Superior temporal gyrus (tissue), 1 donor: ENCODE measurements at regions not wholly inside any gene's neighbourhood (a gene's known extent, or its start where the extent isn't known, plus 50 kb on each side); places are given as distances from the start of the nearest gene placed in this dataset.
A peak's percentile ranks its signal among the peaks of the same experiment; 100 is the strongest.
"Not testable (repeated sequence)": the region's sequence is repeated elsewhere in the genome, so short reads cannot be mapped to it uniquely, and the experiment has no call there.

ENCODE experiments used
- DNase-seq: peaks from one replicate; pipeline ENCODE4 v3.0.0-alpha.2; 2016; ENCODE audit errors: extremely low spot score

DNA sequence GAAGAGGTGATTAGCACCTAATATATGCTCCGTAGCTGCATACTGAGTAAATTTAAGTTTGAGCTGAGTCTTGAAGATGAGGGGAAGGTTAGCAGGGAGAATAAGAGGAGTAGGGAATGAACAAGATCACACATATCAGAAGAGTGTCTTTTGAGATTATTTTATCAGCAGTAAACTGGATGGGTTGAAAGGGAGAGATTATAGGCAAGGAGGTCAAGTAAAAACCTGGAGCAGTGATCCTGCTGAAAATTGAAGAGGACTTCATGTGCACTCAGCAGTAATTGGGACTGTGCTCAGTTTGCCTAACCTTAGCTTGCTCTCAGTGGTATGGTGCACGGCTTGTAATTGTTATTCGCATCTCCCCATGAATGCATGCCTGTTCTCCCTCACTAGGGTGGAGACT lies 79.5 kb upstream of the PICALM start:
- DNase-seq, result no peak

DNA sequence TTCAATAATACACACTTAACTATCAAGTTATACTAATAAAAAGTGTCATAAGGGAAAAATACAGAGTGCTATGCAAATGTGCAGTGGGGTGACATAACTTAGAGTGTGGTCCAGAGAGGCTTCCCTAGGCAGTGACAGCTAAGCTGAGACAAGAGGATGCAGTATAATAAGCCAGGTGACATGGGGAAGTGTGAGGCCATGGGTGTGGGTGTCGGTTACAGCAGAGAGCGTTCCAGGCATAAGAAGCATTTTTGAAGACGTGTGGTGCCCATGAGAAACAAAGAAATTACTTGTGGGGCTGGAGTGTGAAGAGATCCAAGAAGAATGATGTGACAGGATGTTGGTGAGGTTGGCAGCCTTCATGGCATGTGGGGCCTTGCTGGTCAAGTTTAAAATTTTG lies 78.1 kb upstream of the PICALM start:
- no peak for DNase-seq

DNA sequence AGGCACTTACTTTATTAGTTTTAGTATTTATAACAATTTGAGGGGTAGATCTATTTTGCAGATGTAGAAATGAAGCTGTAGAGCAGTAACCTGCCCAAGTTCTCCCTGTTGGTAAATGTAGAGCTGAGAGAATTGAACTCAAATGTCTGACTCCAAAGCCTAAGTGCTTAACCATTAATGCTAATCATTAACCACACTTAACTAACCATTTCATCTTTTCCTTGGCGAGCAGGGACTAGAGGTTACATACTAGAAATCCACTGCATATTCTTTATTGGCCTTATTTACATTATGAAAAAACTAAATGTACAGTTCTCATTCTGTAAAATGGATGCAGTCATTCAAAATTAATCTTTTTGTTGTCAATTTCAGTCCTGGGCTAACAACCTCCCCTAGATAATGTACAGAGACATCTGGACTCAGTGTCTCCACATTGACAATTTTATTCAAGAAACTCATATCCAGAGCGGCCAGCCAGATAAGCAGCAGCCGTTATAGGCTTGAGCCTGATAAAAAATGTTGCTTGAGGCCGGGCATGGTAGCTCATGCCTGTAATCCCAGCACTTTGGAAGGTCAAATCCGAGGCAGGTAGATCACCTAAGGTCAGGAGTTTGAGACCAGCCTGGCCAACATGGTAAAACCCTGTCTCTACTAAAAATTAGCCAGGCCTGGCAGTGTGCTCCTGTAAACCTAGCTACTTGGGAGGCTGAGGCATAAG lies 76.7 kb upstream of the PICALM start:
- DNase-seq, result no peak

DNA sequence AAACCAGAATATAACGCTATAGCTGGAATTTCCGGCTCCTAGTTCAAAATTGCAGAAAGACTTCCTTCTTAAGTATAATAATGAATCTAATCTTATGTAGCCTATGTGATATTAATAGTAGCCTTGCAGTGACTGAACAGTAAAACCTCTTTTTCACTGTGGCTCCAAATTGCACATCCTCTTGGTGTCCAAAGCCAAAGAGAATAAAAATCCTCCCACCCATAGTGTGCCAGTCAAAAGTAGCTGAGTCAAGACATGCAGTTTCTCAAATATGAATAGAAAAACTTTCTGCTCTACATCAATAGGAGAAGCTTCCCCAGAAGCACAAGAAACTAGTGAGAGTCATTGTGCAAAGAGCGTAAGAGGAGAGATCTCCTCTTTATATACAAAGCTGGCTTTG lies 76.0 kb upstream of the PICALM start:
- no peak for DNase-seq

DNA sequence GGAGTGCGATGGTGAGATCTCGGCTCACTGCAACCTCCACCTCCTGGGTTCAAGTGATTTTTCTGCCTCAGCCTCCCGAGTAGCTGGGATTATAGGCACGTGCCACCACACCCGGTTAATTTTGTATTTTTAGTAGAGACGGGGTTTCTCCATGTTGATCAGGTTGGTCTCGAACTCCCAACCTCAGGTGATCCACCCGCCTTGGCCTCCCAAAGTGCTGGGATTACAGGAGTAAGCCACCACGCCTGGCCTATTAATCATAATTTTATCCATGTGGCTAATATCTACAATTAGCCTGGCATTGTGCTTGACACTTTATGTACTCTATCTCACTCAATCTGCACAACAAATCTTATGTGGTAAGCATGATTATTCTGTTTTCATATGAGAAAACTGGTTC lies 75.2 kb upstream of the PICALM start:
- not testable (repeated sequence) for DNase-seq

DNA sequence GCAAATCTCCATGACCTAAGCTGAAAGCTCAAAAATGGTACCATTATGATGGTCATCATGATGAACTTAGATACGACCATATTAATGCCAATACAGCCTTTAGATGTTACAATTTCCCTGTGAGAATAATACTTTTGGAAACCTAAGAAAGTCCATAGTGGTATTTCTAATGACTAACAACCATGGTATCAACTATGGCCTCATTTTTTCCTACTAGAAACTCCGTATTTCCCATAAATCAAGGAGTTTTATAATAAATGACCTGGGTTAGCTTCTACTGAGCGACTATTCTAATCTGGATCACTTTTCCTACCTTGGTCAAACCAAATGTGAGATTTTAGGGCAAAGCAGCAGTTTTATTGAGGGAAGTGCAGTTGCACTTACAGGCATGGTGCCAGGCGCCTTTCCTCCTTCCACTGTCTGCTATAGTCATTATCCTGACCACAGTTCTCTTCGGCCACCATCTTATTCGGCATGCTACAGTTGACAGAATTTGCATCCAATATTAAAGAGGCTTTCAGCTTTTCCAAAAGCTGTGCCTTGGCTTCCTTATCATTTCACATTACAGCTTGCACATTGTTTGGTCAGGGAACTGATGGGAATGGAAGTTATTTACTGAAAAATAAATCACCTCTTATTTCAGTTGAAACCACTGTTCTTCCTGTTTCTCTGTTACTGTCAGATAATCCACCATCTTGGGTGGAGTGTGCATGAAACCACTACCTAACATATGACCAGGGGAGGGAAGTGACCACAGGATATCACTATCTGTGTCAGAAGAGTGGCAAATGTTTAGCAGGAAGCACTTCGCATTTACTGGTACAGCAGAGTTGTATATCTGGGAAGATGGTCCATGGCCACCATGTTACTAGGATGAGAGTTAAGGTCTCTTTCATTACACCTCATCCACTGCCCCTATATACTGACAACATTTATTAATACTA lies 74.5 kb upstream of the PICALM start:
- no peak for DNase-seq

DNA sequence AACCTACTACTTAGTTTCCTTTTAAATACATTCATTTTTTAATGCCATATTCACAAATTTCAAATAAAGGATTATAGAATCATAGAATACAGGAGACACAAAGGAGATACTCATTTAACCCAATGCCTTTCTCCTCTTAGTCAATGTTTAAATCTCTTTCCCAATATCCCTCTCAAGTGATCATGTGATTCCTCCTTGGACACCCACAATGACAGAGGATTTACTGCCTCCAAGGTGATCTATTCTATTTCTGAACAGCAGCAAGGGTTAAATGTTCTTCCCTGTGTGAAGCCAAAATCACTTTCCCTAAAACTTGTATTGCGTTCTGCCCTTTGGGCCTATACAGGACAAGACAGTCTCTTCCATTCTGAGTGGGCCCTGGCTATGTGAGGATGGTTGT lies 73.3 kb upstream of the PICALM start:
- DNase-seq, result no peak

DNA sequence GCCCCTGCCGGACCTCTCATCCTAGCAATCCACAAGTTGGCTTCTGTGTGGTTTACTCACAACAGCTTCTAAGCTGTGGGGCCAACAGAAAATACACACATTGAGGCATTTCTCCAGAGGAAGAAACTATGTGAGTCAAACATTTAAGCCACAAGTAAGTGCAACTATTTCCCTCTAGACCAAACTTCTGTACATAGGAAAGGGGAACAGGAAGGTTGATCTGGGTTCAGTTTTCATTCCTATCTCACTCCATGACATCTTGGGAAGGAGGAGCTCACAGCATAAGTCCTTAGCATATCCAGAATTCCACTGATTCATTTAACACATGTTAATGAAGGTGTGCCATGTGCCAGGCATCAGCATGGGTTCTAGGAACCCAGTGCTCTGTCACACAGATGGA lies 72.8 kb upstream of the PICALM start:
- no peak for DNase-seq

DNA sequence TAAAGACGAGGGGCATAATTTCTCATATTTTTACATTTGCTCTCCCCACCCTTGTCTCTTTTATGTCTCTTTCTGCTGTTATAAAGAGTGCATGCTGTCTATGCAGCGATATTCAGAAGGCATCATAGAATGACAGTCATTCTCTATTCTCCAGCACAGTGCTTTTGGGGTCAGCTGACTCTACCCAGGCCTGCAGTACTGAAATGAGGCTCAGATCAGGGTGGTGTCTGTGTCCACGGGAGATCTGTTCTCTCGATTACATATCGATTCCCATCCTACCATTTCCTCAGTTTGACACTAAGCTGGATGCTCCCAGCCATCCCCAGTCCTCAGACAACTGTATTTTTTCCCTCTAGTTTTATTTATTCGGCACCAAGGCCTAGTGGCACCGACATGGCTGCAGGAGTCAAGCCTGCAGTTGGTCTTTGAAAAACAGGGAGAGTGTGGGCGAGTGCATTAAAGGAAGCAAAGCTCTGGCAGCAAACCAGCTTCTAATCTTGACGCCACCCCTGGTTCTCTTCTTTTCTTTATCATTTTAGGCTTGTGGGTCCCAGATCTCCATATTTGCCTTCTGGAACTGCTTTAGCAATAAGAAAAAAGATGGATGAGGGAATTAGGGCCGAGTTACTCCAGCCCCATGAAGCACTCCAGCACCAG lies 71.6 kb upstream of the PICALM start:
- DNase-seq, result peak; percentile 49

DNA sequence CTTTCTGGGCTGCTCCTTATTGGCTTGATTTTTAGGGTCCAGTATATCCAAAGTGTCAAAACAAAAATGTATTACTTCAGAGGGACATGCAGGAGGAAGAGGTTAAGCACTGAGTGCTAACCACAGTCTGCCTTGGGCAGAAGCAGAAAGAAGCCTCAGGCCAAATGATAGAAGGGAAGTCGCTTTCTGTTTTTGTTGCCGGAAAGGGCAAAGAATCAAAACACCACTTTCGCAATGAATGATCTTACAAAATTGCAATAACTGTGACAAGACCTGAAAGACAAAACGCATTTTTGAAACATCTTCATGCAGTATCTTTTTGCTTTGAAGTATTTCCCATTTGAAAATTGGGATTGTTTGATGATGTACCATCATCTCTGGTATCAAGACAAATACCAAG lies 70.1 kb upstream of the PICALM start:
- DNase-seq, result no peak

DNA sequence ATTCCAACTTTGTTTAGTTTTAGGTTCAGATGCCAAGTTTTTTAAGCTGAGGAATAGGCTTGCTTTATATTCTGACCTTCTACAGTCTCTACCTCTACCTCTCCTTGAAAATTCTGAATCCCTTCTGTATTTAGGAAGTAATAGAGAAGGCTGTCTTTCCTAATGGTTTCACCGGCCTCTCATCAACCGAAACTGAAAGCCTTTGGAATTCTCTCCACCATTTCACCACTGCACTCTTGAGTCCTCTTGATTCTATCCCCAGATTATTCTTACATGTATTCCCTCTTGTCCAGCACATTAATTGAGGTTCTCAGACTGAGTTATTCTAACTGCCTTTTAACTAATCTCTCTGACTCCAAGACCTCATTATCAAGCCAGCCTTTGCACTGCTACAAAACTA lies 67.7 kb upstream of the PICALM start:
- DNase-seq, result peak; percentile 55

DNA sequence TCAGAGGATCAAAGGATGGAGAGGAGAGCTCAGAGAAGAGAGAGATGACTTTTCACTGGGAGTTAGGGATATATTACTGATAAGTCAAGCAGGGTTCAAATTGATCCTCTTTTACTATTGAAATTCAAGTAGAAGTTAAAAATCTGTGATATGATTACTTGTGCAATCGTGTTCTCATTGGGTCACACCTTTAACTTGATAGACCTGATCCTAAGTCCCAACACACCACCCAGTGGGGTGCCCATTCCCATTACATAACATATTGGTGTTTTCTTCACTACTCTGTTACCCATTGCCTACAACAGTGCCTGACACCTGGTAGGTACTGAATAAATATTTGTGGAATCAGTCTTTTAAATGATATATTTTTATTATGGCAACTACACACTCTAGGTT lies 66.4 kb upstream of the PICALM start:
- DNase-seq, result no peak

DNA sequence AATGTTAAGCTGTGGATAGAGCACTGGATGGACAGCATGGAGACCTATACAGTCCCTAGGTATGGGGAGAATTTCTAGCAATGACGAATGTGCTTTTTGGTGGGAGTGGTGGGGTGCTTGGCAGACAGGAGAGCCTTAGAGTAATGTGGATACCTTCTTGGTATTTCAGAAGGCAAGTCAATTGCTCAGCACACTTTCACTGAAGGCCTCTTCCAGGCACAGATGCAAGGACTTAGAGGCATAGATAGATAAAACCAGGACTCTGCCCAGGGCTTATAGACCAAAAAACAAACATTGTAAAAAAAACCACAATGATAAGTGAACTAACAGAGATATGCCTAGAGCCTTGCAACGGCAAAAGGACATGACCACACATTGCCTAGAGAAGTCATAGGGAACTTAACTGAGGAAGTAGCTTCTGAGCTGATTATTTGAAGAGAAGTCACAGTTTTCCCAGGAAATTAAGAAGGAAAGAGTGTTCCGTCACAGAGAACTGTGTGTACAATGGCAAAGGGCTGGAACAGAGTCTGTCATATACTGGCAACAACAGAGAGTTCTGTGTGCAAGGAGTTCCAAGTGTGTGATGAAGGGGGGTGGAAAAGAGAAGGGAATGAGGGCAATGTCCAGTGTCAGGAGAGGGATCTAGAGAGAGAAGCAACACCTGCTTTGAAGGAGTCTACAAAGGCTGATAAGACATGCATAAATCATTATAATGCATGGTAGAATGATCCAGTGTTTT lies 65.9 kb upstream of the PICALM start:
- DNase-seq, result peak; percentile 83

DNA sequence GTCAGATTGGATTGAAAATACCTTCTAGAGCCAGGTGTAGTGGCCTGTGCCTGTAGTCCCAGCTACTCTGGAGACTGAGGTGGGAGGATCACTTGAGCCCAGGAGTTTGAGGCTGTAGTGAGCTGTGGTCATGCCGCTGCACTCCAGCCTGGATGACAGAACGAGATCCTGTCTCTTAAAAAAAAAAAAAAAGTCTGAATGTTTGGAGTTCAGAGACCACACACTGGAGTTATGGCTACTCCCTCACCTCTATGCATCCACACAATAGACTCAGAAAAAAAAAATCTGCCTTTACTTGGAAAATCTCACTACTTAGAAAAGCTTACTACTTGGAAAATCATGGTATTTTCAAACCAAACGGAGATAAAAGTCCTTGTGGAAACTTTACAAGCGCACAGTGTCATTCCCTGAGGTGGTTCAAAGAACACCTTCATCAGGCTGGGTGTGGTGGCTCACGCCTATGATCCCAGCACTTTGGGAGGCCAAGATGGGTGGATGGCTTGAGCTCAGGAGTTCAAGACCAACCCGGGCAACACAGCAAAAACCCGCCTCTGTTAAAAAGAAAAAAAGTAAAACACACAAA lies 63.9 kb upstream of the PICALM start:
- no peak for DNase-seq

DNA sequence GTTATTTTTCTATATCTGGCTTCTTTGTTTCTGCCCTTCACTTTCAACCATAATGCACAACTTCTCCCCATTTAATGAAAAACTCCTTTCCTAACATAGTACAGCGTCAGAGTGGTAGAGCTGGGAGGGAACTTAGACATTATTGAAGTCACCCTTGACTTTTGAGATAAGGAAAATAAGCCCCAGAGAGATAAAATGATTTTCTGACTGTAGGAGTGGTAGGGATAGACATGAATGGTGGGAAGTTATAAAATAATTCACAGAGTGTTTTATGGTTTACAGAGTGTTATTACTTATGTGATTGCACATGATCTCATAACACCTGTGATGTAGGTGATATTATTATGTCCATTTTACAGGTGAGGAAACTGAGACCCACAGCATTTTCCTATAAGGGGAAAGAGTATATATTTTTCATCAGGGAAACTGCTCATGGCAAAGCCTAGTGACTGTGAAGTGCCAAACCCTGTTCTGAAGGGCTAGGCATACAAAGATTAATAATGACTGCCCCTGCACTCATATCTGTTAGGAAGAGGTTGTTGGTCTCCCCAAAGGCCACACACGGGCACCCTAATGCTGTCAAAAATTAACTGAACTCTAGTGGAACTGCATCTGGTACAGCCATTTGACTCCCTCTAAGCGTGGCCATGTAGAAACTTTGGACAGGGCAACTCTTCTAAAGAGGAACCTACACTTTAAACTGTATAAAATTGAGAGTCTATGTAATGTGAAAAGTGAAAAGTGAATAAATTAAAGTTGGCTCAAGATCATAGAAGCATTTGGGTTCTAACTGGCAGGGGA lies 61.1 kb upstream of the PICALM start:
- no peak for DNase-seq

DNA sequence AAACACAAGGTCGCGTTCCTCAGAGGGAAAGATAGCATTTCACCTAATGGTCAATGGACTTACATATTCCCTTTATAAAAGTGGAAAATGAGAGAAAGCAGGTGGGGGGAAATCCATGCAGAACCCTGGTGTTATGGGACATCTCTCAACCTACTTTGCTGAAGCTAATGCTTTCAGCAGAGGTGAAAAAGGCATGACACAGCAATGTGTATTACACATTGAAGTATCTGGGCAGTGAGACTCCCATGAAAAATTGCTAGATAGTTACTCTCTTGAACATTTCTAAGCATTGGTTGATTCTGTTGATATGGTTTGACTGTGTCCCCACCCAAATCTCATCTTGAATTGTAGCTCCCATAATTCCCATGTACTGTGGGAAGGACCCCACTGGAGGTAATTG lies 60.0 kb upstream of the PICALM start:
- DNase-seq, result no peak

DNA sequence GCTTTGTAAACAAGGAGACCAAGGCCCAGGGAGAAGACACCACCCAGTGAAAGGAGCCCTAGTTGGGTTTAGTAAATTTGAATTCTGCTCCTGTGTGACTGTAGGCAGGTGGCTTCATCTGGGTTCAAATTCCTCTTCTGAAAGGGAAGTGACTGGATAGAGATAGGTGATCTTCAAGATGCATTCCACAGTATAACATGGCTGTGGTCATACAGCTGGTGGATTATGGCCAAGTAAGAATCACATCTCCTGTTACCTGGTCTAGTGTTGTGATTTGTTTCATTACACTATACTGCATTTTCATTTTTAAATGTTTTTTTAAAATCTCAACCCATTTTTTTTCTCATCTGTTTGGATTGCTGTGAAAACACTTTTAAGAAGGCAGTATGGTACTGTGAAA lies 58.0 kb upstream of the PICALM start:
- no peak for DNase-seq

DNA sequence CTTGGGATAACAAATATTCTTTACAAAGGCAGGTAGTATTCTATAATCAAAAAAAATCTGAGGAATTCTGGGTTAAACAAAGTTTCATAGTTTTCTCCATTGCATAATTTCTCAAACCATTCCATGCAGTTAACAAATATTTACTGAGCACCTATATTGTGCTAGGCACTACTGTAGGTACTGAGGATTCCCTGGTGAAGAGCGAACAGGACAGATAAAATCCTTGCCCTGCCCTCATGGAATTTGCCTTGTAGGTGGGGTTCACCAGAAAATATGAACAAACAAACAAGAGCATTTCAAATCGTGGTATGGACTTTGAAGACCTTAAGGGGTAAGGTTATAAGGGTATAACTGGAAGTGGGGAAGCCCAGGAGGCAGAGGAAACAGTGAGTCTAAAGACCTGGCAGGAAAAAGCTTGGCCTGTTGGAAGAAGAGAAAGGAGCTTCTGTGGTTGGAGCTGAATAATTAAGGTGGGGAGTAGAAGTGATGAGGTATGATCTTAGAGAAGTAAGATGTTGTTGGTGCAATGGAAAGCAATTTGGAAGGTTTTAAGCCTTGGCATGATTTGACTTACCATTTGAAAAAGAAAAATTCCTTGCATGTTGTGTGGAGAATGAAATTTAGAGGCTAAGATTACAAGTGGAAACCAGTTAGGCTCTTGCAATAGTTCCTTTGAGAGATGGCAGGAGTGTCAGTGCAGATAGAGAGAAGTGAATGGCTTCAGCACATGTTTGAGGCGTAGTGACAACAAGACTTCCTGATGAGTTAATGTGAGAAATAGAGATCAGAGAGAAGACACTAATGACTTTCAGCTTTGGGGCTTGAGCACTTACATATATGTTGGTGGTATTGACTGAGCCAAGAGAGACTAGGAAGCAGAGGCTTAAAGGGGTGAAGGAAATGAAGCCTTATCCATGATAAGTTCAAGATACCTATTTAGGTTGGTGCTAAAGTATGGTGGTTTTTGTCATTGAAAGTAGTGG lies 55.7 kb upstream of the PICALM start:
- no peak for DNase-seq

DNA sequence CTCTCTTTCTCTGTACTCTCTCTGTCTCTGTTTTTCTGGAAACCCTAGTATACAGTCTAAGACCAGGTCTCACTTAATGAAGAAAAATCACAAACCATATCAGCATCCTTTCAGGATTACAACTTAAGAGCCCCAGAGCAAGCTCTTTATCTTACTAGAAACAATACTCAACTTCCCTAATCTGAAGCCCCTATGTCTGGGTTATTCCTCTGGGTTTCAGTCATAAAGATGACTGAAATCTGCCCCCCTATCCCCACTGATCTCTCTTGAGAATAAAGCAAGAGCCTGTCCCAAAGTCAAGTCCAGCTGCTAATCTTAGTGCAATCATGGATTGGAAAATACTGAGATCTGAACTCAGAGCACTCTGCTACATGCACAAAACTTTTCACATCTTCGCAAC lies 53.9 kb upstream of the PICALM start:
- no peak for DNase-seq

DNA sequence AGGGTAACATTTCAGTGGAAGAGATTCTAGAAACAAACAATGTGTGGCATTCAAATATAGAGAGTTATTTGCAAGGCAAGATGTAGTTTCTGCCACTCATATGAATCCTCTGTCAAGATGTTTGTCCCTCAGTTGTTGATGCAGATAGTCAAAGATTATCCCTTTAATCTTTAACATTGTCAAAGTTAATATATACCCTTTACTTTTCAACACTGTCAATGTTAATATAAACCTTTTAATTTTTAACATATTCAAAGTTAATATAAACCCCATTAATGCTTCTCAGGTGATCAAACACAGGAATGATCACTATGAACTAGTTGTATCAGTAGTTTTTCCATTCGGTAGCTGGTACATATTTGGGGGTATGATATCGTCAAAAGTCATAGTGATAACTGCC lies 51.9 kb upstream of the PICALM start:
- DNase-seq, result no peak
